HCT116 (cell line): ENCODE measurements at regions not wholly inside any gene's neighbourhood (a gene's known extent, or its start where the extent isn't known, plus 50 kb on each side); places are given as distances from the start of the nearest gene placed in this dataset.

Source experiments
- ATAC-seq: fragments of 200-7000 bp; cut with Tn5 transposase; 2 replicates; pipeline ENCODE4 v1.9.1; 2020; ENCODE audit warnings: mild to moderate bottlenecking, moderate library complexity
- BruUV-seq: library from RNA; stranded (reverse); fragments of 400-500 nt; replicated peaks from 2 replicates; lab custom pipeline; 2021; lab: Mats Ljungman, UMichigan
- CTCF ChIA-PET: fragments of 300-600 bp; sonication (Branson Sonifier 250); formaldehyde crosslinking; loops from one replicate; lab custom pipeline; 2021; ENCODE audit warnings: antibody characterized with exemption; lab: Charles Lee
- POLR2A ChIA-PET: fragments of 300-600, 350-600 bp; sonication (Branson Sonifier 250); formaldehyde crosslinking; loops from one replicate; lab custom pipeline; 2021; ENCODE audit warnings: antibody characterized with exemption; lab: Charles Lee
- RAD21 ChIA-PET, 2 experiments: fragments of 300-600 bp; sonication (Branson Sonifier 250); formaldehyde crosslinking; loops; one replicate each; lab custom pipeline; 2023; ENCODE audit warnings: low total read pairs in 2 of 2; ENCODE audit not compliant: uncharacterized antibody in 2 of 2, unreplicated experiment in 2 of 2, low non-redundant PET in 1 of 2; lab: Charles Lee
- DNase-seq: peaks from one replicate; pipeline ENCODE4 v3.0.0-alpha.2; 2010; ENCODE audit warnings: low read depth, low spot score
- H2AFZ ChIP-seq: fragments of 200-600 bp; shearing (Covaris generic), sonication (generic); 2 replicates; pipeline ENCODE4 v1.6.1; 2017; ENCODE audit warnings: low read depth, mixed run types, mixed read lengths, antibody characterized with exemption, low read length; ENCODE audit not compliant: poor library complexity, severe bottlenecking
- H3K27ac ChIP-seq: 2 replicates; pipeline ENCODE4 v1.5.1; 2012; ENCODE audit warnings: low read depth, low read length
- H3K27me3 ChIP-seq: fragments of 200-600 bp; sonication (generic); 2 replicates; pipeline ENCODE4 v1.6.1; 2016; ENCODE audit warnings: mixed run types, low read length, mixed read lengths; ENCODE audit not compliant: insufficient read depth
- H3K36me3 ChIP-seq, 2 experiments: fragments of 200-500 bp in 1 of 2; fragments of 200-600 bp in 1 of 2; sonication (Bioruptor generic) in 1 of 2; sonication (generic) in 1 of 2; 2 replicates each; pipeline versions ENCODE4 v1.5.1 to v1.6.1; 2014 to 2016; ENCODE audit warnings: low read length in 2 of 2, inconsistent platforms in 1 of 2, mixed read lengths in 1 of 2, mixed run types in 1 of 2; ENCODE audit not compliant: insufficient read depth in 2 of 2, control insufficient read depth in 1 of 2
- H3K4me1 ChIP-seq, 2 experiments: fragments of 200-600 bp in 1 of 2; sonication (generic) in 1 of 2; 2 replicates each; pipeline versions ENCODE4 v1.5.1 to v1.6.1; 2012 to 2017; ENCODE audit warnings: low read length in 2 of 2, inconsistent platforms in 1 of 2, mild to moderate bottlenecking in 1 of 2, mixed read lengths in 1 of 2, mixed run types in 1 of 2, moderate library complexity in 1 of 2; ENCODE audit not compliant: insufficient read depth in 2 of 2, control insufficient read depth in 1 of 2
- H3K4me2 ChIP-seq: fragments of 200-600 bp; sonication (generic); 2 replicates; pipeline ENCODE4 v1.6.1; 2017; ENCODE audit warnings: mixed run types, low read length, mixed read lengths
- H3K4me3 ChIP-seq, 2 experiments: fragments of 200-600 bp in 1 of 2; sonication (generic) in 1 of 2; replicated peaks in 1 of 2; 2 replicates each; pipeline ENCODE4 v1.5.1; 2011 to 2016; ENCODE audit warnings: low read length in 2 of 2, control low read depth in 1 of 2, low read depth in 1 of 2, mild to moderate bottlenecking in 1 of 2, mixed read lengths in 1 of 2, mixed run types in 1 of 2
- H3K79me2 ChIP-seq: fragments of 200-600 bp; sonication (generic); 2 replicates; pipeline ENCODE4 v1.6.1; 2017; ENCODE audit warnings: mild to moderate bottlenecking, mixed run types, low read length, moderate library complexity, mixed read lengths; ENCODE audit not compliant: insufficient read depth
- H3K9ac ChIP-seq: fragments of 200-600 bp; sonication (generic); 2 replicates; pipeline ENCODE4 v1.6.1; 2016; ENCODE audit warnings: low read length, mixed read lengths
- H3K9me2 ChIP-seq: fragments of 200-600 bp; sonication (generic), shearing (Covaris generic); 2 replicates; pipeline ENCODE4 v1.6.1; 2017; ENCODE audit warnings: mixed run types, mild to moderate bottlenecking, moderate library complexity; ENCODE audit not compliant: insufficient read depth
- H3K9me3 ChIP-seq, 2 experiments: fragments of 200-500 bp in 1 of 2; fragments of 200-600 bp in 1 of 2; sonication (Bioruptor generic) in 1 of 2; sonication (generic) in 1 of 2; 2 replicates each; pipeline ENCODE4 v1.6.1; 2014 to 2017; ENCODE audit warnings: low read length in 2 of 2, mixed read lengths in 2 of 2, inconsistent platforms in 1 of 2, low read depth in 1 of 2, mild to moderate bottlenecking in 1 of 2, mixed run types in 1 of 2, moderate library complexity in 1 of 2; ENCODE audit not compliant: control insufficient read depth in 1 of 2, insufficient read depth in 1 of 2
- H4K20me1 ChIP-seq: fragments of 200-600 bp; sonication (generic), shearing (Covaris generic); 2 replicates; pipeline ENCODE4 v1.6.1; 2017; ENCODE audit warnings: mixed run types, mild to moderate bottlenecking, moderate library complexity; ENCODE audit not compliant: insufficient read depth
- CTCF ChIP-seq, 3 experiments: fragments of 200-600 bp in 1 of 3; sonication (generic) in 1 of 3; IDR thresholded peaks in 2 of 3; conservative IDR thresholded peaks in 1 of 3; 2 replicates each; pipeline ENCODE4 v1.5.1; 2012 to 2017; ENCODE audit warnings: low read depth in 2 of 3, low read length in 2 of 3, antibody characterized with exemption in 1 of 3, borderline replicate concordance in 1 of 3, control low read depth in 1 of 3, mild to moderate bottlenecking in 1 of 3, mixed read lengths in 1 of 3, mixed run types in 1 of 3, moderate library complexity in 1 of 3; ENCODE audit not compliant: insufficient read depth in 1 of 3
- EZH2 ChIP-seq: fragments of 200-600 bp; sonication (generic); IDR thresholded peaks from 2 replicates; pipeline ENCODE4 v1.6.1; 2017; ENCODE audit warnings: antibody characterized with exemption, mixed run types
- FOSL1 ChIP-seq: IDR thresholded peaks from 2 replicates; pipeline ENCODE4 v1.6.1; 2012; ENCODE audit warnings: low read depth
- RAD21 ChIP-seq: IDR thresholded peaks from 2 replicates; pipeline ENCODE4 v1.6.1; 2012; ENCODE audit warnings: low read depth, mild to moderate bottlenecking
- SIN3A ChIP-seq: IDR thresholded peaks from 2 replicates; pipeline ENCODE4 v1.6.1; 2012; ENCODE audit warnings: low read depth
- TCF7L2 ChIP-seq: IDR thresholded peaks from 2 replicates; pipeline ENCODE4 v1.7.0; 2011; ENCODE audit warnings: borderline replicate concordance, inconsistent platforms; ENCODE audit not compliant: insufficient read depth, insufficient read length; ENCODE audit errors: extremely low read depth
- YY1 ChIP-seq: IDR thresholded peaks from 2 replicates; pipeline ENCODE4 v1.6.1; 2011; ENCODE audit warnings: low read length, low read depth, moderate library complexity, mild to moderate bottlenecking; ENCODE audit not compliant: insufficient replicate concordance; ENCODE audit errors: extremely low read depth
- ZNF274 ChIP-seq: fragments of 200-500 bp; sonication (Bioruptor generic); IDR thresholded peaks from 2 replicates; pipeline ENCODE4 v1.6.1; 2014; ENCODE audit warnings: mild to moderate bottlenecking, low read depth, low read length, inconsistent platforms
- intact Hi-C: fragments of 100-400 bp; cut with micrococcal nuclease; formaldehyde crosslinking; loops from 2 replicates; pipeline ENCODE4 v1.10.0; 2022
- TF ChIP-seq, protein P1 (sequence below): IDR thresholded peaks from 2 replicates; pipeline ENCODE4 v1.6.1; 2012

GRCh38 chr9:11319538-11319937 is 706.7 kb upstream of the PTPRD start:
- Histone ChIP-seq H3K4me2 (no peak overlapping the region), H3K9me2 (no peaks in the 10 kb centered on the region), H3K4me1 (no peaks in the 10 kb centered on the region), H3K27ac (no peak overlapping the region), H3K27me3 (no peaks in the 10 kb centered on the region), H2AFZ (no peak overlapping the region), H4K20me1 (no peaks in the 10 kb centered on the region), H3K9me3 (peaks cover 0 to 15% of the 10 kb centered on the region in 2 experiments; a peak in 2 of 4 replicates), H3K36me3 (no peaks in the 10 kb centered on the region), H3K9ac (no peak overlapping the region)
- ATAC-seq (no peak), DNase-seq (no peak)
- no TSS peak for BruUV-seq
- ChIA-PET POLR2A (no interaction called here), CTCF (no interaction called here)
- intact Hi-C loops, result no loop called here
- TF ChIP-seq RAD21 (0 out of 2 replicates have a peak, but pooled peaks have one; percentile 4), CTCF (IDR thresholded peaks at IDR 0.05 in 2 of 3, conservative IDR thresholded peaks at IDR 0.05 in 1 of 3; ENCODE audit: borderline replicate concordance in 1 of 3, insufficient read depth in 1 of 3, low read depth in 2 of 3, low read length in 2 of 3) (peak in 1 of 3 experiments; percentile 17; a peak in 1 of 6 replicates), EZH2 (no peak)
- TF ChIP-seq, all 23 proteins: peak for 2
- Histone ChIP-seq H3K4me3 (no peak overlapping the region), H3K79me2 (no peaks in the 10 kb centered on the region)
- RAD21 ChIA-PET, result no interaction called here

DNA sequence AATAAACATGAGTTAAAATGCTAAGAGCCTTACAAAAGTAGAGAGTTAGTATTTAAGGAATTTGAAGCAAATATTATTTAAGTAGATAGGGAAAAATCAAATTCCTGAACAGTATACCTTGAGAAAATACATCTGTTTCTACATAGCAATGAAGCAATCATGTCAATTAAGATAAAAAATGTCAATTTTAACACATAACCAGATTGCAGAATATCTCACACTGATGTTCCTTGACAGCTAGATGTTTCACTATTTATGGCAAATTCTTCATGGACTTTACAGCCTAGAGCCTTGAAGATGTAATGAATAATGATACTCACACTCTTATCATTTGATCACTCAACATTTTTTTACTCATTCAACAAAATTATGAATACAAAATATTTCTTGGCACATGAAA is 708.2 kb upstream of the PTPRD start:
- no peak overlapping the region for H3K27ac ChIP-seq
- H3K4me2 ChIP-seq, result no peak overlapping the region
- H3K27me3 ChIP-seq, result no peaks in the 10 kb centered on the region
- no peak overlapping the region for H2AFZ ChIP-seq
- CTCF ChIA-PET, result no interaction called here
- ATAC-seq (no peak), DNase-seq (no peak)
- TF ChIP-seq RAD21, result no peak
- no peak for TF ChIP-seq ZNF274
- TF ChIP-seq SIN3A, result no peak
- no peak for TF ChIP-seq TCF7L2
- TF ChIP-seq, protein P1, sequence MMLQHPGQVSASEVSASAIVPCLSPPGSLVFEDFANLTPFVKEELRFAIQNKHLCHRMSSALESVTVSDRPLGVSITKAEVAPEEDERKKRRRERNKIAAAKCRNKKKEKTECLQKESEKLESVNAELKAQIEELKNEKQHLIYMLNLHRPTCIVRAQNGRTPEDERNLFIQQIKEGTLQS, result no peak
- no peak for TF ChIP-seq YY1
- TF ChIP-seq FOSL1, result no peak
- BruUV-seq, result no TSS peak
- no peaks in the 10 kb centered on the region for H4K20me1 ChIP-seq
- no peaks in the 10 kb centered on the region for H3K36me3 ChIP-seq
- H3K9me2 ChIP-seq, result no peaks in the 10 kb centered on the region
- H3K4me3 ChIP-seq, result no peak overlapping the region
- no peak overlapping the region for H3K9ac ChIP-seq
- RAD21 ChIA-PET, result no interaction called here
- H3K4me1 ChIP-seq, result no peaks in the 10 kb centered on the region
- POLR2A ChIA-PET, result no interaction called here
- H3K79me2 ChIP-seq, result no peaks in the 10 kb centered on the region
- intact Hi-C loops, result no loop called here
- peaks cover 0 to 16% of the 10 kb centered on the region in 2 experiments; a peak in 2 of 4 replicates for H3K9me3 ChIP-seq
